Stimulated activated CD4-positive, alpha-beta T cell treated with anti-CD3 and anti-CD28 coated beads, TNF-alpha, amount 100 ng/mL, for 4 hours (primary cell): ENCODE measurements at regions not wholly inside any gene's neighbourhood (a gene's known extent, or its start where the extent isn't known, plus 50 kb on each side); places are given as distances from the start of the nearest gene placed in this dataset.
A peak's percentile ranks its signal among the peaks of the same experiment; 100 is the strongest.
"Not testable (repeated sequence)": the region's sequence is repeated elsewhere in the genome, so short reads cannot be mapped to it uniquely, and the experiment has no call there.

Experiments used
- DNase-seq, 3 experiments: peaks; one replicate each; pipeline ENCODE4 v3.0.0-alpha.2; 2020; ENCODE audit warnings: low read depth in 3 of 3

DNA sequence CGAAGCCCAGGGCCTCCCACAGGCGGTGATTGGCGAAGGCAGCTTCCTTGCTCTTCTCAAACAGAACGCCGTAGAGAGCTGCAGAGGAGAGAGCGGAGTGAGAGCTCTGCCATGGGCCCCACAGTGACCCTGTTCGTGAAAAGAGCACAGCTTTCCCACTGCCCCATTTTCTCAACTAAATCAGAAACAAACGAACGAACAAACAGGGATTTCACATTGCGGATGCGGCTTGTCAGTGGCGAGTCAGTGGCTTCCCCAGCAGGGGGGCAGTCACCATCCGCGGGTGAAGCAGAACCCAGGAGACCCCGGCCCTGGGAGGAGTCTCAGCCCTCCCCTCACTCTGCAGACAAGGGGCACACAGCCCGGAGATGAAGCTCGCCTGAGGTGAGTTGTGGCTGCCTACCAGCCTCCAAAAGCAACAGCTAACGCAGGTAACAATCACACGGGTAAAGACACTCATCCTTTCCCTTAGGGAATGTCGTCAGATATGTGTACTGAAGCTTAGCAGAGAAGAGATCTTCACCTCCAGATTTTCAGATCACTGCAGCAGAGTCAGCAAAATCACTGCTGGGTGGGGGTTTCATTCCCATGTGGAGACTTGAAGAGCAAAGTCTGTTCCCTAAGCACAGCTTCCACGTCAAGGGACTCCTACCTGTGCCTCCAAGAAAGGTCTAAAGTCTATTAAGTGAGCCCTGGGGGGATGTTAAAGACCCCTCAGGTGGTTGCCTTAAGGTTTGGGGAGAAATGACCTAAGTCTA, 51.2 kb upstream of the GPR31 start:
- no peak for DNase-seq

DNA sequence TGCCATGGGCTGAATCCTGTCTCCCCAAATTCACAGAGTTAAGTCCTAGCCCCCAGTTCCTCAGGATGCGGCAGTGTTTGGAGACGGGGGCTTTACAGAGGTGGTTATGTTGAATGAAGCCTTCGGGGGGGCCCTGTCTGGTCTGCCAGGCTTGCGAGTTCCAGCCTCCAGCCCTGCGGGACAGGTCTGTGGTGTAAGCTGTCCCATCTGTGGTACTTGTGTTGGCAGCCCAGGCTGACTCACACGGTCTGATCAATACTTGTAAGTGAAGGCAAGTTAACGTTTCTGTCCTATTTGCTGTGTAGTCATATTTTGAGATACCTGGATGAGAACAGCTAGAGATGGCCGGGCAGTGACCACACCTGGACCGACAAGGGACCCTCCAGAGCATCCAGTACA, 51.8 kb upstream of the GPR31 start:
- DNase-seq = no peak

DNA sequence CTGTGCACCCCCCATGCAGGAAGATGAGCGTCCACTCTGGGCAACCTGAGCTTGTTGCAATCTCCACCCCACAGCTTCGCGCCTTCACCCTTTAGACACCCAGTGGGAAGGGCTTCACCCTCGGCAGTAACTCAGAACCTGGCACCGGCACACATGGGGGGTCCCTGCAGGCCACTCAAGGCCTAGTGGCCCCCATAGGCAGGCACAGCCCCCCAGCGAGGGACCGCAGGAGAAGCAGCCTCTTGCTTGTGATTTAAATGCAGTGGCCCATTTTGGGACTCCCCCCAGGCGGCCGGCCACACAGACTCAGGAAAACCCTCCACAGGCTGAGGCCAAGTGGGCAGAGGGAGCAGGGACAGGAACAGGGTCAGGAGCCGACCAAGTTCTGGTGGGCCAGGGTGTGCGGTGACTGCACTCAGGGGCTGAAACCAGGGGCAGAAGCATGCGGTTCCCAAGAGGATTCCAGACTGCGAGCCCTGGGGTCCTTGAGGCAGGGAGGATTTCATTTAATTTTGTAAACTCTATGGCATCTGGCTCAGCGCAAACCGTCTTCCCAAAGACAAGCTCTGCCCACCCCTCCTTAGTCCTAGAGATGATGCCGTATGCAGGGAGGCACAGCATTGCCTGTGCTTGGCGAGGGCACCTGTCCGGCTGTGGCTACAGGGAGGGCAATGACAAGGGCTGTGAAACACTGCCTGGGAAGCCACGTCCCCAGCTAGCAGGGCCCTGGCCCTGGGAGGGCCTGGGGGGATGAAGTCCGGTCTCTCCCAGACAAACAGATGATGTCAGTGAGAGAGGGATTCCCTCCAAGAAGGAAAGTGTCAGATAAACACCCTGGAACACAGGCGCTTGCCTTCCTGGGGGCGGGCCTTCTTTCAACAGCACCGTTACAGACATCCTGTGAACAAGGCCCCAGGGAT, 52.9 kb upstream of the GPR31 start:
- DNase-seq = no peak

DNA sequence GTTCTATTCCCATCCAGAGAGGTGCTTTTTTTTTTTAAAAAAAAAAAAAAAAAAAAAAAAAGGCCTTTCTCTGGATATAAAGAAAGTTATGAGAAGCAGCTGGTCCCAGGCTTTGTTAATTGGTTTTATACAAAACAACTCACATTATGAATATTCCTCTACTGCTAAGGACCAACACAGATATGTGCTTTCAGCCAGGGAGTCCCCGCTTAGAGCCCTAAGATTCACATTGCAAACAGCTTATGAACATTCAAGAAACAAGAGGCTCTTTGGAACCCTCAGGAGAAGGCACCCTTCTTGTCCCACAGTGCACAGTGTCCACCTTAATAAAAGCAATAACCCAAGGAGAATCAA, 53.5 kb upstream of the GPR31 start:
- no peak for DNase-seq

DNA sequence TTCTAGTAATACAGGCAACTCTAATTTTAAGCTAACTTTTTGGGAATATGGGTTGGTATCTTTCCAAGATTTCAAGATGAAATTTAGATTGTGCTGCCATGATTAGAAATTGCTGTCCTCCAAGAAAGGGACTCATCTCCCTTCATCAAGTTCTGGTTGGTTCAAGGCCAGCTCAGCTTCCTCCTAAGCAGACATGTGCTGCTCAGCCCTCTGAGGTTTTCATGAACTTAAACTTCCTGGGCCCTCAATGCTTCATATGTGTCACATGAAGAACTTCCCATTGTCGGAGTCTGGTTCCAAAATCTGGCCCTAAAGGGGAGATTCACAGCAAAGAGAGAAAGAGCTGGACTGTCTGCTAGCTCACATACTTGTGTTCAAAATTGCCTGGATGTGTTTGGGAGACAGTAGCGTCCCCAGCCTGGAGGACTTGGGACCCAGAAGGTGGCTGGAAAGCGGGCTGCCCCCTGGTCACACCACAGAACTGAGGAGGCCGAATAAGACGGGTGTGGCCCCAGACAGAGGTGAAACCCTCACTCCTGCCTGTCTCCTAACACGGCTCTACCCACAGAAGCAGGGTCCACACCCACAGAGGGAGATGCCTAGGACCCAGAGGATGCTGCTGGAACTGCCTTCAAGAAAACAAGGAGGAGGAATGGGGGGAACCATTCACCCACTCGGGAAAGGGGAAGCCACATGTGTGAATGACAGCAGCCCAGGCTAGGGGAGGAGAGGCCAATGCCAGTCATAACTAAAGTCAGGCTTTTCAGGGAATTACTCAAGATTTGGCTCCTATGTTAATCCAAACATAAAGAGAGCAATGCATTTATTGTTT, 54.3 kb upstream of the GPR31 start:
- DNase-seq = no peak

DNA sequence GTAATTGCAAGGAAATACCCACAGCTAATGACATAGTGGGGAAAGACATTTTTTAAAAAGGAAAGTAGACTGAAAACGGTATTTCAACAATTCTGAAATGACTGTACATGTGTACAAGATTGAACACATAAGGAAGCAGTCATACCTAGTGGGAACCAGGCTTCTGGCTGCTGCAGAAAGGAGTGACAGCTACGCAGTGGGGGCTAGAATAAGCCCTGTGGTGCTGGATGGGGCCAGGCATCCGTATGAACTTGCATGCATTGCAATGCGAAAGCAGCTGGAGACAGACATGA, 54.9 kb upstream of the GPR31 start:
- DNase-seq = no peak

DNA sequence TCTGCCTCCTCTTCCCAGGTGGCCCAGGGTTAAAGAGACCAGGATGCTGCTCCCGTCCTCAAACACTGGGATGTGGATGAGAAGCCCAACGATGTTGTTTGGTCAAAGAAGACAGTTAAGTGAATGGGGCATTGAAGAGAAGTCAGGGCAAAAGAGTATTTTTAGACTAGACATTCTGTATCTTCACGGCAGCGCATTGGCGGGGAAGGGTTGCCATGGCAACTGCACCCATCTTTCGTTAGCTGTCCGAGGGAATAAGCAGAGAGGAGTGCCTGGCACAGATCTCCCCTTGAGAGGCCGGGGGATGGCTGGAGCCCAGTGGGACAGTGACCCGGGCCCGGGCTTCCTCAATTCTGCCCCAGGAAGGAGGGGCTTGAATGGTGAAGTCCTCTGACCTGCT, 56.4 kb upstream of the GPR31 start:
- no peak for DNase-seq

DNA sequence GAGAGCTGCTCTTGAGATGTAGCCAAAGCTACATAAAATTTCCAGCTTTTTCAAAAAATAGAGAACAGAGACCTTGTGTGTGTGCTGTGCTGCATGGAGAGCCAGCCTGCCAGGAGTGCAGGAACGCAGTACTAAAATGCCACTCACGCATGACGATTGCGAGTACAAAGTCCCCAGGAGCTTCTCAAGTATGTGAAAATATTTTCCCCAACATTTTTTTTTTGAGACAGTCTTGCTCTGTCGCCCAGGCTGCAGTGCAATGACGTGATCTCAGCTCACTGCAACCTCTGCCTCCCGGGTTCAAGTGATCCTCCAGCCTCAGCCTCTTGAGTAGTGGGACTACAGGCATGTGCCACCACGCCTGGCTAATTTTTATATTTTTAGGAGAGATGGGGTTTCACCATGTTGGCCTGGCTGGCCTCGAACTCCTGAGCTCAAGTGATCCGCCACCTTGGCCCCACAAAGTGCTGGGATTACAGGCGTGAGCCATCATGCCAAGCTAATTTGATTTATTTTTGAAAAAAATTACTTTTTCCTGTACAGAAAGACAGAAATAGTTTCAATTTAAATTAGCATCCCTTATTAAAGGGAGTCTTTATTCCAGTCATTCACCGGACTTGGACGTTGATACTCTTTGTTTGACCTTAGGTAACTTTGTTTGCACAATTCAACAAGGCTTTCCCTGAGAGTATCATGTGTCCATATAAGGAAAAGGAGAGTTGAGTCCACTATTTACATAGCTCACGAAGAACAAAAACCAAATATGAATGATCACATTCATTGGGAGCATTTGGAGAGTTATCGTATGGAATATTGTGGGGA, 57.9 kb upstream of the GPR31 start:
- not testable (repeated sequence) for DNase-seq

DNA sequence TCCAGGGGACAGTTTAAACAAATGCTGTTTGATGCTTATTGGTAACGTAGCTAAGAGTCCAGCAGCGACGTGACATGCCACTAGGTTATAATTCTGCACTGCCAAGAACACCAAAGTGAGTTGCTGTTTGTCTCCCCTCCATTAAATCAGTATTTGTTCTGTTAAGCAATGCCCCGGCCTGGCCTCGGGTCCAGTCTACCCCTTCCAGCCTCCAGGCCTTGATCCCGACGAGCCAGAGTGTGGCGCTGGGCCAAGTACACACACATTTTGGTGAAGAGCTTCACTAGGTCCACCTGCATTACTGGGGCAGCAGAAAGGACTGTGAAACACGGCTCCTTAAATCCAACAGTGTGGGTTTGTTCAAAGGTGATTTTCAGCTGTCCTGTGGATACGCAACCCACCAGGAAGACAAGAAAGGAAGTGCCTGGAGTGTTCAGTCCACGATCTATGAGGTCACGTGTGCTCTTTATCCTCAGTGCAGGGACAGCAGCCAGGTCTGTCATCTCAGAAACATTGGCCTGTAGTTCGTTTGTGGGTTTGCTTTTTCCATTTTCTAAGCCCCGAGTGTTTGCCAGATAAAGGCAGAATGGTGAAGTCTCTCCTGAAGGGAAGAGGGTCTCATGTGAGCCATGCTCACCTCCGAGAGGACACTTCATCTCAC, 58.7 kb upstream of the GPR31 start:
- DNase-seq = not testable (repeated sequence)

DNA sequence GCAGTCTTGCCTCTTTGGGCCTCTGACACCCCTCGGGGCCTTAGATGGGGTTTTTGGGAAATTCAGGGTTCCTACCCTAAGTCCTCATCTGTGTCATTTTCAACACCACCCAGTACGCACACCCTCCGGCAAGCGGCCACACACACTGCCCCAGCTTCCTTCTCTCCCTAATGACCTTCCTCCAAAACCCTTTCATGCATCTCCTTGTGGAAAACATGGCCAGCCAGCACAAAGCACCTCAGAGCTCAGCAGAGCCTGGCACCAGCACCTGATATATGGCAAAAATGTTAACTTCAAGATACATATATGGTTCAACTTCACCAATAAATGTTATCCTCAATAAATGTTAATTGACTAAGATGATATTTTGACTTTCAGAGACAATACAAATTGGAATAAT, 59.3 kb upstream of the GPR31 start:
- not testable (repeated sequence) for DNase-seq

DNA sequence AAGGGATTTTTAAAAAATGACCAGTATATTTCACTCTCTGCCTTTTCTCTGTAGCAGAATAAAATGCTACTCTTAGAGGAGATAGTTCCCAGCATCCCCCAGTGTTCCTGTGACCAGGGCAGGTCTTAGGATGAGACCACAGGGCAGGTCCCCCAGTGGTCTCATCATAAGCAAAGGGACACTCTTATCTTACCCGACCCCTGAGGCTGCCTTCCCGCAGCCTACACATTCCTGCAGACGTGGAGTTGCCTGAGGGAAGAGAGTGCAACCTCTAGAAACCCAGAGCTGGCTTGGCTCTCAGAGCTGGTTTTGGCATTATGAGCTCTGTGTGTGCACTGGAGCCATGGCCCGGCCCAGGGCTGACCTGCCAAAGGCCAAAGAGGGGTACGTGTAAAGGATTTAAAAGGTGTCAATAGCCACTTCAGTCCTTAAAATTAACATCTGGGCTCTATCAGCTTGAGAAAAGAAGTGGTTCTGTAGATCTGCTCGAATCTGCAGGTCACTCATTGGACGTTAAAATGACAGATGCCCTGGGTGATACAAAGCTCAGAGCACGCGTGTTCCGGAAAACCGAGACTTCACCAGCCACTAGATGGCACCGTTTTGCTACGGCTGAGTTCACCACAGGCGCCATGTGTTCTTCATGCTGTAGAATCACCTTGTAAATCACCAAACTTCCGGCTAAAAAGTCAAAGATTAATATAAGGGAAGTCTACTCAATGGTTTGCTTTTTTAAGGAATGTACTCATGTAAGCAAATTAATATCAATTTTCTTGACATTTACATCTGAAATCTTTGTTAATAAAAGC, 60.4 kb upstream of the GPR31 start:
- peak in 1 of 3 experiments; percentile 15 for DNase-seq

DNA sequence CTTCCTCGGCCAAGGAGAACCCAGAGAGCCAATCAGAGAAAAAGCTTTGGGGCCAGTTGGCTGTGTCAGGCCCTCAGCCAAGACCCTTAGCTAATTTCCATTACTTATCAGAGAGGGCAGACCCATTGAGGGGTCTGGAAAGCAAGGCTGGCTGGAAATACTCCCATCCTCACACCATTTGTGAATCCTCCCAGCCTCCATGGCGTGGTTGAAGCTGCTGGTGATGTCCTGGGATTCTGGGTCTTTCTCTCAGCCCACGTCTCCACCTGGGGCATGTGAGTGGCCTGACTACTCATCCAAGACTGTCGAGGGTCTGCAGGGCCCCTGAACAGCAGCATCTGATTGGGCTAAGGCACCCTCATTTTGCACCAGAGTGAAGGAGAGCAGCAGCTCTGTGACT, 61.3 kb upstream of the GPR31 start:
- not testable (repeated sequence) for DNase-seq

DNA sequence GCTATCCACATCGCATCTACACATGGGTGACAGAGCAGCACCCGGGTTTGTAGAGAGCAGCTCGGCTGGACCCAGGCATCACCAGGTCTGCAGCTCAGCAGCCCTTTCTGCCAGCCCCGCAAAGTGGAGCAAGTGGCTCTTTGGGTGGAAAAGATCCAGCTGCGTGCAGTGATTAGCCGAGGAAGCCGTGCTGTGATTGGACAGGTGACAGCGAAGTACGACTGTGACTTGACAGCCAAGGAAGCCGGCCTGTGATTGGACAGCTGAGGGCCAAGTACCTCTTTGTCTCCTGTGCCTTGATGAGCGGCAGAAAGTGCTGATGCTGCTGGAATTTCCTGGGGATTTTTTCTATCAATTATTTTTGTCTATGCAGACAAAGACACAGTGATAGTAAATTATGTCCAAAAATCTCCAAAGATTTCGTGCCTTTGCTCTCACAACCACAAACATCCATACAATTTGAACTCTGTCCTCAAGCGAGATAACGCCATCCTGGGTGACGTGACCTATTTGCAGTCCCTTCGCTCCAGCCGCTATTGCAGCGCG, 62.3 kb upstream of the GPR31 start:
- DNase-seq = no peak

DNA sequence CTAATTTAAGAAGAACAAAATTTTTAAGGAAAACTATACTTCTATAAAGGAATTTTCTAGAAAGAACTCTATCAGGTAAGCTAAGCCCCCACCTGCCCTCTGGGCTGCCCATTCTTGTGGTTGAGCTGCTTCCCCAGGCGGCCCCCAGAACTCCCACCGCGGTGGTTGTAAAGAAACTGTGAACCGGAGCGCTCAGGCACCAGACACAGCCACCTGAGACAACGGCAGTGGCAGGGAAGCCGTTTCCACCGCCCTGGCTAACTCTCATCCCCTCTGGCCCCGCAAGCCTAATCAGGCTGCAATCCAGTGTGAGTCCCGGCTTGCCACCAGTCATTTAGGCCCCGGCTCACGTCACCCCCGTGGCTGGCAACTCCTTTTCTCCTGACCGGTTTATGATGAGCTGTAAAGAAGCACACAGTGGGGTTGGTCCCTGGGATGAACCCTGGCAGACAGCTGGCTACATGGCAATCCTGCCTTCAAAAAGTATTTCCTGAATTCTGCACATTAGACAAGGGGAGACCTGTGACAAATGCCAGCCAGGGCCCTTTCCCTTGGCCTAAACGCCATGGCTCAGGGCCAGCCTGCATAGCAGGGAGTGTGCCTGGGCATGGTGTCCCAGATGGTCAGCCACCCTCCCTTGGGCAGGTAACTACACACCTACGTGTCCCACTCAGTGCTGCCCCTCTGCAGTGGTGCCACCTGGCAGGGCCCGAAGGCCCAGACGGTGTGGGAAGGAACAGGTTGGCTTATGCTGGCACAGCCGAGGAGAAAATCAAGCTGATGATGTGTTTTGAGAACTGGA, 63.8 kb upstream of the GPR31 start:
- DNase-seq = no peak

DNA sequence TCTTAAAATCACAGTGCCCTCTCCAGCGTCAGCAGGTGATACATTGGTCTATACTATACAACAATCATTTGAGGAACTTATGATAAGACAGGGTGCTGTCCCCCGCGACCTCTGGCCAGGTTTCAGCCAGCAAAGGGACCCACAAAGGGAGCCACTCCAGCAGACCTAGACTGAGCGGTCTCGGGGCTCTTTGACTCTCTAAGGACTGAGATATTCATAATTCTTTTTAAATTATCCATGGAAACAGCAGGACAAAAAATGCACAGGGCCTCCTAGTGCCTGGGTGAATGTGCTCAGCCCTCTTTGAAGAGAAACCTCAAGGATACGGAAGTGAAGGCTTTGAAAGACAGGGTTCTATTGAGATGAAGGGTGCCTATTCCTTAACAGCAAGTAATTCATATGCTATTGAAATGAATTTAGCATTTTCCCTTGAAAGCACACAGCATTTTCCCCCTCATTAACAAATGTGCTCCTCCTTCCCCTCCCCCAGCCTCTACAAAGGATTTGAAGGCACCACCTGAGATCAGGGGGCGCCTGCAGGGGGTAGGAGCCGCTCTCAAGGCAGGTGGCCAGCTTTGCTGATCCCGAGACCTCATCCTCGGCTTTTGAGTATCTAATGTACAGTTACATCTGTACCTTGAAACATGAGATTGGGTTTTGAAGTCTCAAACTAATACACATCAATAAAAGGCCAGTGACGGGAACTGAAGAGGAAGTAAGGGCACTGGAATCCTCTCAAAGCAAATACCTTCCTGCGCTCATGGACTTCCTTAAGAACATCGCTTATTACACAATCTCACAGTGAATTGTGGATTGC, 65.3 kb upstream of the UNC93A start:
- DNase-seq = not testable (repeated sequence)

DNA sequence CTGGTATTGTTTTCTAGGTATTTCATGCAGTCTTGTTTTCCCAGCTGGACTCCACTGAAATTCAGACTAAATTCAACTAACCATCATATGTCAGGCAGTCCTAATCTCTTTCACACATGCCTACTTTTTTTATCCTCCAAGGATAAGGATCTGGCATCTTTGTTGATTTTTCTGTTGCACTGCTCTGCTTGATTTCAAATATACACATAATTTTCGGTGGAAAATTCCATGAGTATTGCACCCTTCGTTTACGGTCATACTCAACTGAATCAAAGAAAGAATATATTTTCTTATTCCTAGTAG, 64.8 kb upstream of the UNC93A start:
- DNase-seq = no peak

DNA sequence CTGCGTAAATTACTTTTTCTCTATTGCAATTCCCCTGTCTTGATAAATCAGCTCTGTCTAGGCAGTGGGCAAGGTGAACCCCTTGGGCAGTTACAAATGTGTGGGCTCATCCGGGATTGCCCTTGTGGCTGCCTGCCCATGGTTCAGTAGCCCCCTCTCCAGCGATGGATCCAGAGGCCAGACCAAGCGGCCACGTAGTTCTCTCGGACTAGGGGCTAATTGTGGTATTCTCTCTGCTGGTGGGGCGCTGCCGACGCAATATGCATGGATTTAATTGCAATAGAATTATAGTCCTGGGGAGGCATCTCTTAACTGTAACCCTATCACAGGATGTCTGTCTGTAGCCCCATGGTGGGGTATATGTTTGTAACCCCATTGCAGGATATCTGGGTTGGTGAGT, 64.3 kb upstream of the UNC93A start:
- DNase-seq = no peak

DNA sequence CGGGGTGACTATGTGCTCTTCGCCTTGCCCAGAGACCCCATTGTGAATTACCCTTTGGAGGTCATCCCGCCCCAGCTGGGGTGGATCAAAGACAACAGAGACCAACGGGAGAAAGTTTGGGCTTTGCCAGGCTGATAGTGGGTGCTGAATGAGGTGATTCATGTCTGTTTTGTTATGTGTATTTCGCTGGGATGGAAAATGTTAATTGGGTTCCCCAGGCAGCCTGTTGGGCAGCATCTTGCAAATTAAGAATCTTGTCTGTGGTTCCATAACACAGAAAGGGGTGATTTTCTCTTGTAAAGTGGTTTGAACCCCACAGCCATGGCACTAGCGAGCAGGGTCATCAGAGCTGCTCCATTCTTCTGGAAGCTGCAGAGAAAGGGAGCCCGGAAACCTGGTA, 63.1 kb upstream of the UNC93A start:
- no peak for DNase-seq
